ENCODE measurements at regions not wholly inside any gene's neighbourhood (a gene's known extent, or its start where the extent isn't known, plus 50 kb on each side); places are given as distances from the start of the nearest gene placed in this dataset.

GRCh38 chr5:39624268-39624886 lies 199.6 kb upstream of the DAB2 start:
- TF ChIP-seq CTCF (IDR thresholded peaks at IDR 0.05), result no peak
- TF ChIP-seq POLR2A (IDR thresholded peaks at IDR 0.05), result no peak

All from heart left ventricle (tissue), 13 donors.